ENCODE measurements at regions not wholly inside any gene's neighbourhood (a gene's known extent, or its start where the extent isn't known, plus 50 kb on each side); places are given as distances from the start of the nearest gene placed in this dataset.
"Not testable (repeated sequence)": the region's sequence is repeated elsewhere in the genome, so short reads cannot be mapped to it uniquely, and the experiment has no call there.

- no peak for DNase-seq (ENCODE audit: low read depth, low spot score)
Observed at GRCh38 chr2:16092861-16093638, 152.7 kb downstream of the MYCN start.

GRCh38 chr2:16091576-16092282 is 151.4 kb downstream of the MYCN start:
- no peak for DNase-seq (ENCODE audit: low read depth, low spot score)

- DNase-seq (ENCODE audit: low read depth, low spot score): no peak
Observed at GRCh38 chr2:16090650-16091575, 150.6 kb downstream of the MYCN start.

GRCh38 chr2:16089491-16089890 is 149.1 kb downstream of the MYCN start:
- DNase-seq (ENCODE audit: low read depth, low spot score): not testable (repeated sequence)

- DNase-seq (ENCODE audit: low read depth, low spot score): no peak
Observed at GRCh38 chr2:16088802-16089112, 148.4 kb downstream of the MYCN start.

- DNase-seq (ENCODE audit: low read depth, low spot score): no peak
Observed at GRCh38 chr2:16088035-16088801, 147.9 kb downstream of the MYCN start.

GRCh38 chr2:16086136-16086535 is 145.8 kb downstream of the MYCN start:
- DNase-seq (ENCODE audit: low read depth, low spot score): not testable (repeated sequence)

- no peak for DNase-seq (ENCODE audit: low read depth, low spot score)
Observed at GRCh38 chr2:16085073-16085472, 144.7 kb downstream of the MYCN start.

GRCh38 chr2:16084274-16084673 is 143.9 kb downstream of the MYCN start:
- no peak for DNase-seq (ENCODE audit: low read depth, low spot score)

GRCh38 chr2:16082276-16082675 is 141.9 kb downstream of the MYCN start:
- no peak for DNase-seq (ENCODE audit: low read depth, low spot score)

- no peak for DNase-seq (ENCODE audit: low read depth, low spot score)
Observed at GRCh38 chr2:16081316-16082200, 141.2 kb downstream of the MYCN start.

GRCh38 chr2:16080516-16080915 is 140.2 kb downstream of the MYCN start:
- no peak for DNase-seq (ENCODE audit: low read depth, low spot score)

GRCh38 chr2:16080071-16080470 is 139.7 kb downstream of the MYCN start:
- DNase-seq (ENCODE audit: low read depth, low spot score): no peak

- no peak for DNase-seq (ENCODE audit: low read depth, low spot score)
Observed at GRCh38 chr2:16079637-16080036, 139.3 kb downstream of the MYCN start.

- DNase-seq (ENCODE audit: low read depth, low spot score): no peak
Observed at GRCh38 chr2:16077601-16078000, 137.3 kb downstream of the MYCN start.

GRCh38 chr2:16076911-16077310 is 136.6 kb downstream of the MYCN start:
- no peak for DNase-seq (ENCODE audit: low read depth, low spot score)

- DNase-seq (ENCODE audit: low read depth, low spot score): no peak
Observed at GRCh38 chr2:16075045-16076012, 135.0 kb downstream of the MYCN start.

- DNase-seq (ENCODE audit: low read depth, low spot score): no peak
Observed at GRCh38 chr2:16073921-16074425, 133.6 kb downstream of the MYCN start.

GRCh38 chr2:16073471-16073870 is 133.1 kb downstream of the MYCN start:
- no peak for DNase-seq (ENCODE audit: low read depth, low spot score)

Data from activated naive CD8-positive, alpha-beta T cell treated with anti-CD3 and anti-CD28 coated beads, Interleukin-2, amount 50 U/mL, for 16 hours (primary cell).